ENCODE measurements at regions not wholly inside any gene's neighbourhood (a gene's known extent, or its start where the extent isn't known, plus 50 kb on each side); places are given as distances from the start of the nearest gene placed in this dataset.

DNA sequence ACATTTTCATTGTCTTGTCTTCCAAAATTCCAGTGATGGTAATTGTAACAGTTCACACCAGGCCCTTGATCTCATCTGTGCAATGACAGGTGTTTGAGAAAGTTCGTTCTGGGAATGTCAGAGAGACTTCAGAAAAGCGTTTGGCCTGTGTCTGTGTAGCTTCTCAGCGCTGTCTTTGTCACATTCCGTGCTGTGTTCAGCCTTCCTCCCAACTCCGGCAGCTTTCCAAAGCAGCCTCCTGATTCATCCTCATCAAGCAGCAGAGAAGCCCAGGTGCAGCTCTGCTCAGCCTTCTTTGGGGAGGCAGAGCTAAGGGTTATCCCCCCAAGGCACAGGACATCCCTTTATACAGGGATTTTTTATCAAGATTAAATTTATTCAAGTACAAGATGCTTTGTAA, 494.0 kb upstream of the SUCLG2 start:
- H3K9me3 ChIP-seq = no peaks in the 10 kb centered on the region
- H3K4me3 ChIP-seq = no peak overlapping the region
- no peaks in the 10 kb centered on the region for H3K4me1 ChIP-seq
- TF ChIP-seq, protein P1, sequence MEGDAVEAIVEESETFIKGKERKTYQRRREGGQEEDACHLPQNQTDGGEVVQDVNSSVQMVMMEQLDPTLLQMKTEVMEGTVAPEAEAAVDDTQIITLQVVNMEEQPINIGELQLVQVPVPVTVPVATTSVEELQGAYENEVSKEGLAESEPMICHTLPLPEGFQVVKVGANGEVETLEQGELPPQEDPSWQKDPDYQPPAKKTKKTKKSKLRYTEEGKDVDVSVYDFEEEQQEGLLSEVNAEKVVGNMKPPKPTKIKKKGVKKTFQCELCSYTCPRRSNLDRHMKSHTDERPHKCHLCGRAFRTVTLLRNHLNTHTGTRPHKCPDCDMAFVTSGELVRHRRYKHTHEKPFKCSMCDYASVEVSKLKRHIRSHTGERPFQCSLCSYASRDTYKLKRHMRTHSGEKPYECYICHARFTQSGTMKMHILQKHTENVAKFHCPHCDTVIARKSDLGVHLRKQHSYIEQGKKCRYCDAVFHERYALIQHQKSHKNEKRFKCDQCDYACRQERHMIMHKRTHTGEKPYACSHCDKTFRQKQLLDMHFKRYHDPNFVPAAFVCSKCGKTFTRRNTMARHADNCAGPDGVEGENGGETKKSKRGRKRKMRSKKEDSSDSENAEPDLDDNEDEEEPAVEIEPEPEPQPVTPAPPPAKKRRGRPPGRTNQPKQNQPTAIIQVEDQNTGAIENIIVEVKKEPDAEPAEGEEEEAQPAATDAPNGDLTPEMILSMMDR (IDR thresholded peaks at IDR 0.05) = no peak
- TF ChIP-seq EP300 (IDR thresholded peaks at IDR 0.05) (no peak), POLR2A (IDR thresholded peaks at IDR 0.05) (no peak)
- H3K27ac ChIP-seq = no peak overlapping the region
- H3K36me3 ChIP-seq = no peaks in the 10 kb centered on the region
- WGBS, 2 donors = 64% methylated on average over 5 of the region's 5 CpGs
- no peak for DNase-seq (ENCODE audit: low spot score in 2 of 2)
- H3K27me3 ChIP-seq = no peaks in the 10 kb centered on the region

DNA sequence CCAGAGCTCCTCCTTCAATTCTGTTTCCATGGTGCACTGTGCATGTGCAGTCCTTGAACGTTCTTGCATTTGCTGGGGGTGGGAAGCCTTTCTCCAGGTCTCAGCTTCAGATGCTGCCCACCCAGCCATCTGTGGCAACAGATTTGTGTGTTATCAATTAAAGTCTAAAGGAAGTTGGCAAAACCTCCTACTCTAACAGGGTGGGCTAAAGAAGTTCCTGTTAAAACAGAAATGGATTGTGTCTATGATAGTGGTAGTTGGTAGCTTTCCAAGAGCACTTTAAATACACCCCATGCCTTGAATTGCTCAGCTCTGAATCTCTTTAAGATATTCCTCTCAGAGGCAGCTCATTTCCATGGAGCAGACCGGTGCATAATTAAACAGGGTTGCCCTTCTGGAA, 488.0 kb upstream of the SUCLG2 start:
- no peak overlapping the region for H3K27ac ChIP-seq
- no peak for DNase-seq (ENCODE audit: low spot score in 2 of 2)
- no peaks in the 10 kb centered on the region for H3K36me3 ChIP-seq
- no peaks in the 10 kb centered on the region for H3K9me3 ChIP-seq
- TF ChIP-seq POLR2A (IDR thresholded peaks at IDR 0.05) (no peak), EP300 (IDR thresholded peaks at IDR 0.05) (no peak)
- TF ChIP-seq, protein P1 (IDR thresholded peaks at IDR 0.05) = no peak
- H3K4me3 ChIP-seq = no peak overlapping the region
- no peaks in the 10 kb centered on the region for H3K27me3 ChIP-seq
- WGBS, 2 donors = 34 to 41% methylated on average over 2 of the region's 2 CpGs
- no peaks in the 10 kb centered on the region for H3K4me1 ChIP-seq

DNA sequence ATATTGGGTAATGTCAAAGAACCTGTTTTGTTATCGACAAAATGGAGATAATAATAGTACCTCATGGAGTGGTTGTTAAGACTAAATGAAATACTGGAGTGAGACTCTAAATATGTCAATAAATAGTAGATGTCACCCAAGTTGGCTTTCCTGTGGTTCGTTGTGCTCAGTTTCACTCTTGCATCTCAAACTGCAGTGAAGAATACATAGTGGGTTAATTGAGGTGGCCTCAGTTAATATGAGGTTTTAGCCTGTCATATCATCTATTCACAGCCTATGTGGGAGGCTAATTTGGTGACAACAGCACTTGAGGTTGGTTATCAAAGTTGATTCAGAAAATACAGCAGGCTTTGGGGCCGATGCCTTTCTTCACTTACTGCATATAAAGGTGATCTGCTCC, 485.5 kb upstream of the SUCLG2 start:
- Histone ChIP-seq H3K9me3 (no peaks in the 10 kb centered on the region), H3K4me3 (no peak overlapping the region), H3K27me3 (no peaks in the 10 kb centered on the region), H3K27ac (no peak overlapping the region), H3K36me3 (no peaks in the 10 kb centered on the region), H3K4me1 (no peaks in the 10 kb centered on the region)
- 88 to 92% methylated on average over 3 of the region's 3 CpGs for WGBS, 2 donors
- TF ChIP-seq POLR2A (IDR thresholded peaks at IDR 0.05) (no peak), EP300 (IDR thresholded peaks at IDR 0.05) (no peak)
- TF ChIP-seq, protein P1 (IDR thresholded peaks at IDR 0.05) = no peak
- no peak for DNase-seq (ENCODE audit: low spot score in 2 of 2)

DNA sequence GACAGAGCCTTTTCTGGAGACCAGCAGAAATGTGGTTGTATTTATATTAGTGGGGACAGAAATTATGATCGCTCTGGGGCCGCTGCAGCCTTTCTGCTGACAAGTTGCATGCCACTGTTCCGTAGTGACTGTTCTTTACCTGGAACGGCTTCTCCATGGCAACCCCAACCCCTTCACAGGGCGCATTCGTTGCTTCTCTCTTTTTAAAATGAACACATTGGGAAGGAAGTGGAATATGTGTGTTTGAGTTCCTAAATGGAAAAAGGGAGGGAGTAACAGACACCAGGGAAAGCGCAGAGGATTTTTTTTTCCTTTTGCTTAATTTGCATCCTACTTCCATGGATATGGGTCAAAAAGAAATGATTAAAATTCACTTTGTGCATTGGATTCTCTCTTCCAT, 482.0 kb upstream of the SUCLG2 start:
- Histone ChIP-seq H3K4me1 (no peaks in the 10 kb centered on the region), H3K9me3 (peaks cover 0 to 7% (median 0%) of the 10 kb centered on the region in 4 donors), H3K27ac (no peak overlapping the region), H3K27me3 (no peaks in the 10 kb centered on the region), H3K36me3 (no peaks in the 10 kb centered on the region), H3K4me3 (no peak overlapping the region)
- TF ChIP-seq POLR2A (IDR thresholded peaks at IDR 0.05) (no peak), EP300 (IDR thresholded peaks at IDR 0.05) (no peak)
- TF ChIP-seq, protein P1 (IDR thresholded peaks at IDR 0.05) = no peak
- 60 to 64% methylated on average over 7 of the region's 7 CpGs for WGBS, 2 donors
- no peak for DNase-seq (ENCODE audit: low spot score in 2 of 2)

DNA sequence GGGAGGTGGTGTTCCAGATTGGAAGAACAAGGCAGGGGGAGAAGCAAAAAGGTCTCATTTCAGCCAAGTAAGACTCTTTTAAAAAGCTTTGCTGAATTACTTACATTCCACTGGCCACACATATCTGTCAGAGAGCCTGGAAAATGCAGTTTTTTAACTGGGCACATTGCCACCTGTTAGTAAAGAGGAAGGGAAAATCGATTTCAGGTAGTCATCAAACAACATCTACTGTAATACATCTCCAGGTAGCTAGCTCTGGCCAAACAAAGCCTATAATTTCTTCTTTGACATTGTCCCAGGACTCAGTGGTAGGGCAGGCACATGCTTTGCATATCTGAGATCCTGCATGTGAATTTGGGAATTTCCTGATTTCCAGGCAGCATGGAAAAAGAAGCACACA, 480.7 kb upstream of the SUCLG2 start:
- DNase-seq (ENCODE audit: low spot score in 2 of 2) = no peak
- 58 to 64% methylated on average over 1 of the region's 1 CpG for WGBS, 2 donors

More for the DNA sequence above, 480.7 kb upstream of the SUCLG2 start:
- H3K9me3 ChIP-seq = peaks cover 0 to 7% (median 0%) of the 10 kb centered on the region in 4 donors
- no peaks in the 10 kb centered on the region for H3K36me3 ChIP-seq
- H3K4me1 ChIP-seq = no peaks in the 10 kb centered on the region
- TF ChIP-seq, protein P1 (IDR thresholded peaks at IDR 0.05) = no peak
- TF ChIP-seq POLR2A (IDR thresholded peaks at IDR 0.05) (no peak), EP300 (IDR thresholded peaks at IDR 0.05) (no peak)
- H3K27ac ChIP-seq = no peak overlapping the region
- H3K4me3 ChIP-seq = no peak overlapping the region
- no peaks in the 10 kb centered on the region for H3K27me3 ChIP-seq

Measured in tibial nerve (tissue), 4 donors.